ENCODE measurements at regions not wholly inside any gene's neighbourhood (a gene's known extent, or its start where the extent isn't known, plus 50 kb on each side); places are given as distances from the start of the nearest gene placed in this dataset.

- Histone ChIP-seq H3K4me1 (replicated peaks in 1 of 4; ENCODE audit: control insufficient read depth in 3 of 4, insufficient read depth in 4 of 4, low read length in 3 of 4) (no peaks in the 10 kb centered on the region), H3K56ac (replicated peaks; ENCODE audit: insufficient read length, low read depth, low read length) (no peak overlapping the region), H3K4me2 (ENCODE audit: insufficient read depth in 1 of 2, low read depth in 2 of 2, low read length in 2 of 2) (no peak overlapping the region), H3K27me3 (replicated peaks in 1 of 4; ENCODE audit: control insufficient read depth in 3 of 4, extremely low read depth in 1 of 4, insufficient read depth in 3 of 4, low read length in 3 of 4) (no peaks in the 10 kb centered on the region), H3K79me1 (ENCODE audit: low read depth, low read length) (no peaks in the 10 kb centered on the region), H2BK120ac (replicated peaks; ENCODE audit: low read depth, low read length) (no peak overlapping the region), H2BK5ac (ENCODE audit: low read depth, low read length) (no peak overlapping the region), H3K4ac (replicated peaks; ENCODE audit: insufficient read length, low read depth, low read length) (no peak overlapping the region), H3K79me2 (ENCODE audit: control insufficient read depth in 1 of 2, insufficient read depth in 2 of 2, low read length in 2 of 2) (no peaks in the 10 kb centered on the region), H2BK20ac (ENCODE audit: low read length) (0 out of 2 replicates have a peak overlapping the region, but pooled peaks have one; percentile 15), H3K18ac (ENCODE audit: extremely low read depth, low read length) (no peak overlapping the region), H4K5ac (ENCODE audit: insufficient read length, low read depth, low read length) (no peak overlapping the region), H3K23ac (ENCODE audit: insufficient read length) (no peak overlapping the region), H3K36me3 (ENCODE audit: control insufficient read depth in 2 of 4, insufficient read depth in 4 of 4, low read length in 3 of 4) (no peaks in the 10 kb centered on the region), H3K9ac (replicated peaks in 1 of 4; ENCODE audit: extremely low read depth in 1 of 4, low read depth in 3 of 4, low read length in 3 of 4) (no peak overlapping the region), H3K9me3 (ENCODE audit: insufficient read depth in 2 of 2, low read depth in 1 of 2, low read length in 1 of 2) (no peaks in the 10 kb centered on the region), H4K91ac (replicated peaks; ENCODE audit: insufficient read length, low read length) (peak overlapping the region; percentile 72), H3K23me2 (ENCODE audit: low read depth, low read length) (peaks cover 2% of the 10 kb centered on the region; the same call in 1 of the 2 replicates), H3K27ac (ENCODE audit: low read depth, low read length) (no peak overlapping the region), H2AFZ (ENCODE audit: low read length) (no peak overlapping the region; the same call in 1 of the 2 replicates), H4K20me1 (replicated peaks in 1 of 2; ENCODE audit: control insufficient read depth in 1 of 2, insufficient read depth in 2 of 2, low read length in 2 of 2) (no peaks in the 10 kb centered on the region), H3K14ac (ENCODE audit: insufficient read length) (no peak overlapping the region), H4K8ac (ENCODE audit: extremely low read depth, insufficient read depth, low read length) (no peak overlapping the region), H2BK15ac (ENCODE audit: low read length) (no peak overlapping the region), H2AK5ac (ENCODE audit: low read depth, low read length) (no peak overlapping the region), H2BK12ac (ENCODE audit: low read depth, low read length) (no peak overlapping the region), H3K4me3 (ENCODE audit: extremely low read depth in 1 of 4, insufficient read depth in 2 of 4, low read depth in 3 of 4, low read length in 4 of 4) (no peak overlapping the region)
- POLR2A ChIA-PET (ENCODE audit: partially characterized antibody): no interaction called here
- no peak for TF ChIP-seq RFX5 (IDR thresholded peaks at IDR 0.05; ENCODE audit: borderline replicate concordance, low read depth, low read length)
- no peak for TF ChIP-seq SIX5 (IDR thresholded peaks at IDR 0.05; ENCODE audit: low read depth, low read length)
- TF ChIP-seq RNF2 (IDR thresholded peaks at IDR 0.05; ENCODE audit: borderline replicate concordance, low read depth, low read length, missing control alignments, poor library complexity, severe bottlenecking): no peak
- no peak for TF ChIP-seq ZNF274 (IDR thresholded peaks at IDR 0.05; ENCODE audit: borderline replicate concordance, extremely low read depth, low read length)
- no peak for TF ChIP-seq EP300 (IDR thresholded peaks at IDR 0.05; ENCODE audit: borderline replicate concordance in 1 of 2, low read depth in 2 of 2, low read length in 2 of 2)
- no peak for TF ChIP-seq POU5F1 (IDR thresholded peaks at IDR 0.05; ENCODE audit: low read depth, low read length)
- TF ChIP-seq SIRT6 (IDR thresholded peaks at IDR 0.05; ENCODE audit: low read length): no peak
- no peak for TF ChIP-seq RAD21 (IDR thresholded peaks at IDR 0.05 in 1 of 2, conservative IDR thresholded peaks at IDR 0.05 in 1 of 2; ENCODE audit: low read depth in 2 of 2, low read length in 2 of 2)
- TF ChIP-seq MAX (IDR thresholded peaks at IDR 0.05): no peak
- FAIRE-seq (no peak), DNase-seq (ENCODE audit: low read depth in 1 of 2, low spot score in 2 of 2) (no peak)
- CTCF ChIA-PET (ENCODE audit: partially characterized antibody): no interaction called here
- WGBS, 2 experiments (ENCODE audit: extremely low coverage in 1 of 2, insufficient coverage in 1 of 2, insufficient read length in 1 of 2, insufficient replicate concordance in 2 of 2, low coverage in 1 of 2, low lambda C conversion rate in 2 of 2, missing lambda C conversion rate in 1 of 2): 78% methylated on average over 8 of the region's 8 CpGs; no CpG with 5 or more reads in 1 of the 2 experiments
These were observed 190.4 kb upstream of the JAG1 start for GRCh38 chr20:10864076-10864672.

Data from H1 (cell line).